Neural cell (in vitro differentiated cells): ENCODE measurements at regions not wholly inside any gene's neighbourhood (a gene's known extent, or its start where the extent isn't known, plus 50 kb on each side); places are given as distances from the start of the nearest gene placed in this dataset.

Source experiments
- H2AFZ ChIP-seq: fragments of 200-600, 300-800 bp; sonication (generic), shearing (Covaris generic); 2 replicates; pipeline ENCODE4 v1.6.0; 2014; ENCODE audit warnings: low read depth, mild to moderate bottlenecking, antibody characterized with exemption, low read length, moderate library complexity
- H3F3A ChIP-seq: fragments of 200-600 bp; shearing (Covaris generic); 2 replicates; pipeline ENCODE4 v1.6.1; 2016; ENCODE audit warnings: mild to moderate bottlenecking, moderate library complexity, mixed read lengths, antibody characterized with exemption, low read length; ENCODE audit not compliant: insufficient read depth, poor library complexity, severe bottlenecking
- H3K27ac ChIP-seq: fragments of 200-600, 300-800 bp; sonication (generic), shearing (Covaris generic); 2 replicates; pipeline ENCODE4 v1.5.1; 2014; ENCODE audit warnings: mild to moderate bottlenecking, low read length, moderate library complexity
- H3K27me3 ChIP-seq: fragments of 300-800, 200-600 bp; sonication (generic), shearing (Covaris generic); 2 replicates; pipeline ENCODE4 v1.6.0; 2014; ENCODE audit warnings: mild to moderate bottlenecking, low read depth, low read length, moderate library complexity; ENCODE audit not compliant: insufficient read depth
- H3K36me3 ChIP-seq: fragments of 300-800, 200-600 bp; sonication (generic), shearing (Covaris generic); 2 replicates; pipeline ENCODE4 v1.5.1; 2014; ENCODE audit warnings: mild to moderate bottlenecking, antibody characterized with exemption, low read length, moderate library complexity; ENCODE audit not compliant: insufficient read depth
- H3K4me2 ChIP-seq: fragments of 300-800, 200-600 bp; sonication (generic), shearing (Covaris generic); 2 replicates; pipeline ENCODE4 v1.6.0; 2014; ENCODE audit warnings: mild to moderate bottlenecking, low read length
- H3K4me3 ChIP-seq: fragments of 300-800, 200-600 bp; sonication (generic), shearing (Covaris generic); 2 replicates; pipeline ENCODE4 v1.5.1; 2014; ENCODE audit warnings: mild to moderate bottlenecking, low read length, moderate library complexity
- H3K79me2 ChIP-seq: fragments of 200-600 bp; shearing (Covaris generic); replicated peaks from 2 replicates; pipeline ENCODE4 v1.6.0; 2014; ENCODE audit warnings: mild to moderate bottlenecking, low read length, moderate library complexity; ENCODE audit not compliant: insufficient read depth
- H3K9ac ChIP-seq: fragments of 300-800, 200-600 bp; sonication (generic), shearing (Covaris generic); 2 replicates; pipeline ENCODE4 v1.6.1; 2016; ENCODE audit warnings: mild to moderate bottlenecking, low read length, mixed read lengths
- H3K9me2 ChIP-seq: fragments of 200-600 bp; shearing (Covaris generic); 2 replicates; pipeline ENCODE4 v1.6.1; 2016; ENCODE audit warnings: mild to moderate bottlenecking, low read length, mixed read lengths; ENCODE audit not compliant: insufficient read depth
- H3K9me3 ChIP-seq: fragments of 200-600, 300-800 bp; sonication (generic), shearing (Covaris generic); 2 replicates; pipeline ENCODE4 v1.6.1; 2016; ENCODE audit warnings: mild to moderate bottlenecking, mixed run types, low read length, moderate library complexity, mixed read lengths
- H4K20me1 ChIP-seq: fragments of 200-600 bp; shearing (Covaris generic); 2 replicates; pipeline ENCODE4 v1.6.1; 2016; ENCODE audit warnings: mild to moderate bottlenecking, mixed run types; ENCODE audit not compliant: insufficient read depth
- CTCF ChIP-seq: fragments of 450-650 bp; IDR thresholded peaks from 2 replicates; pipeline ENCODE4 v1.5.1; 2014; ENCODE audit warnings: antibody characterized with exemption, mild to moderate bottlenecking, moderate library complexity; ENCODE audit not compliant: poor library complexity, severe bottlenecking
- EP300 ChIP-seq: fragments of 450-650 bp; conservative IDR thresholded peaks from 2 replicates; pipeline ENCODE4 v1.6.1; 2014; ENCODE audit warnings: antibody characterized with exemption, mild to moderate bottlenecking, moderate library complexity; ENCODE audit not compliant: poor library complexity, severe bottlenecking
- EZH2 ChIP-seq: fragments of 200-600, 300-800 bp; shearing (Covaris generic), sonication (generic); IDR thresholded peaks from 2 replicates; pipeline ENCODE4 v1.6.1; 2014; ENCODE audit warnings: antibody characterized with exemption, low read length, borderline replicate concordance, mild to moderate bottlenecking; ENCODE audit not compliant: insufficient read depth, poor library complexity, severe bottlenecking
- MXI1 ChIP-seq: fragments of 450-650 bp; conservative IDR thresholded peaks from 2 replicates; pipeline ENCODE4 v1.6.1; 2014; ENCODE audit warnings: antibody characterized with exemption, mild to moderate bottlenecking; ENCODE audit not compliant: poor library complexity, severe bottlenecking
- POLR2AphosphoS5 ChIP-seq: IDR thresholded peaks from 2 replicates; pipeline ENCODE4 v1.6.1; 2012
- RAD21 ChIP-seq: fragments of 450-650 bp; conservative IDR thresholded peaks from 2 replicates; pipeline ENCODE4 v1.6.1; 2014; ENCODE audit warnings: antibody characterized with exemption, mild to moderate bottlenecking, moderate library complexity
- REST ChIP-seq: IDR thresholded peaks from 2 replicates; pipeline ENCODE4 v1.6.1; 2012; ENCODE audit warnings: borderline replicate concordance
- SMC3 ChIP-seq: fragments of 450-650 bp; conservative IDR thresholded peaks from 2 replicates; pipeline ENCODE4 v1.6.1; 2014; ENCODE audit warnings: antibody characterized with exemption, mild to moderate bottlenecking, moderate library complexity; ENCODE audit not compliant: poor library complexity
- TAF1 ChIP-seq: IDR thresholded peaks from 2 replicates; pipeline ENCODE4 v1.6.1; 2012; ENCODE audit warnings: low read depth

- no peak for TF ChIP-seq REST
- Histone ChIP-seq H3K9ac (no peak overlapping the region), H3F3A (no peaks in the 10 kb centered on the region), H2AFZ (no peak overlapping the region), H3K36me3 (no peaks in the 10 kb centered on the region), H3K9me3 (no peaks in the 10 kb centered on the region), H3K9me2 (no peaks in the 10 kb centered on the region), H3K4me2 (no peak overlapping the region), H3K4me3 (no peak overlapping the region), H4K20me1 (no peaks in the 10 kb centered on the region), H3K27ac (no peak overlapping the region), H3K27me3 (no peaks in the 10 kb centered on the region), H3K79me2 (no peaks in the 10 kb centered on the region)
Measured at GRCh38 chr1:14255711-14256110, 342.8 kb upstream of the KAZN start.

- Histone ChIP-seq H3K27ac (no peak overlapping the region), H3K9ac (no peak overlapping the region), H4K20me1 (no peaks in the 10 kb centered on the region)
Measured at GRCh38 chr1:14259191-14259757, 339.2 kb upstream of the KAZN start.

More at GRCh38 chr1:14259191-14259757, 339.2 kb upstream of the KAZN start:
- Histone ChIP-seq H3K4me3 (no peak overlapping the region), H3K27me3 (no peaks in the 10 kb centered on the region), H3F3A (no peaks in the 10 kb centered on the region), H2AFZ (no peak overlapping the region), H3K36me3 (no peaks in the 10 kb centered on the region), H3K4me2 (no peak overlapping the region), H3K79me2 (no peaks in the 10 kb centered on the region), H3K9me3 (no peaks in the 10 kb centered on the region), H3K9me2 (no peaks in the 10 kb centered on the region)
- TF ChIP-seq EP300 (no peak), POLR2AphosphoS5 (no peak), TAF1 (no peak), EZH2 (no peak), RAD21 (no peak), CTCF (no peak), SMC3 (no peak), REST (no peak), MXI1 (no peak)
